H9 (cell line): ENCODE measurements at regions not wholly inside any gene's neighbourhood (a gene's known extent, or its start where the extent isn't known, plus 50 kb on each side); places are given as distances from the start of the nearest gene placed in this dataset.
A peak's percentile ranks its signal among the peaks of the same experiment; 100 is the strongest.

Experiments
- DNase-seq: peaks from one replicate; pipeline ENCODE4 v3.0.0-alpha.2; 2017
- H2AFZ ChIP-seq: one replicate; pipeline ENCODE4 v1.6.1; 2013; ENCODE audit warnings: mild to moderate bottlenecking, low read length, control low read depth, moderate library complexity
- H2AK5ac ChIP-seq: 2 replicates; pipeline ENCODE4 v1.6.1; 2013; ENCODE audit warnings: low read length, control low read depth, mixed read lengths; ENCODE audit not compliant: insufficient read length
- H2BK120ac ChIP-seq: one replicate; pipeline ENCODE4 v1.6.1; 2013; ENCODE audit warnings: low read depth, mild to moderate bottlenecking, low read length, control low read depth, inconsistent platforms; ENCODE audit not compliant: poor library complexity, severe bottlenecking
- H2BK12ac ChIP-seq: 2 replicates; pipeline ENCODE4 v1.6.1; 2013; ENCODE audit warnings: low read length, control low read depth, mixed read lengths, low read depth; ENCODE audit not compliant: insufficient read length
- H2BK15ac ChIP-seq: 2 replicates; pipeline ENCODE4 v1.6.1; 2013; ENCODE audit warnings: low read depth, low read length, control low read depth
- H2BK20ac ChIP-seq: one replicate; pipeline ENCODE4 v1.6.1; 2013; ENCODE audit warnings: low read depth, mild to moderate bottlenecking, low read length, control low read depth, inconsistent platforms; ENCODE audit not compliant: poor library complexity, severe bottlenecking
- H2BK5ac ChIP-seq: 2 replicates; pipeline ENCODE4 v1.6.1; 2013; ENCODE audit warnings: low read length, control low read depth, mixed read lengths; ENCODE audit not compliant: insufficient read length
- H3K14ac ChIP-seq: 2 replicates; pipeline ENCODE4 v1.6.1; 2013; ENCODE audit warnings: low read length, control low read depth; ENCODE audit not compliant: insufficient read depth
- H3K18ac ChIP-seq: 2 replicates; pipeline ENCODE4 v1.6.1; 2013; ENCODE audit warnings: low read depth, mild to moderate bottlenecking, mixed read lengths, low read length, control low read depth; ENCODE audit not compliant: insufficient read length
- H3K23ac ChIP-seq: 2 replicates; pipeline ENCODE4 v1.6.1; 2013; ENCODE audit warnings: low read length, control low read depth, mixed read lengths, low read depth; ENCODE audit not compliant: insufficient read length
- H3K23me2 ChIP-seq: 2 replicates; pipeline ENCODE4 v1.6.1; 2013; ENCODE audit warnings: low read depth, mild to moderate bottlenecking, mixed read lengths, low read length, control low read depth; ENCODE audit not compliant: insufficient read length, poor library complexity, severe bottlenecking
- H3K27ac ChIP-seq: 2 replicates; pipeline ENCODE4 v1.5.1; 2013; ENCODE audit warnings: low read length, control low read depth, mixed read lengths, low read depth; ENCODE audit not compliant: insufficient read length
- H3K27me3 ChIP-seq: 2 replicates; pipeline ENCODE4 v1.6.1; 2013; ENCODE audit warnings: low read length, control low read depth, inconsistent platforms; ENCODE audit not compliant: insufficient read depth
- H3K4ac ChIP-seq: 2 replicates; pipeline ENCODE4 v1.6.1; 2013; ENCODE audit warnings: low read depth, mild to moderate bottlenecking, control low read depth, inconsistent platforms, low read length, moderate library complexity
- H3K4me1 ChIP-seq: 2 replicates; pipeline ENCODE4 v1.6.1; 2013; ENCODE audit warnings: low read length, control low read depth, inconsistent platforms; ENCODE audit not compliant: insufficient read depth
- H3K4me2 ChIP-seq: 2 replicates; pipeline ENCODE4 v1.6.1; 2013; ENCODE audit warnings: low read length, control low read depth, mixed read lengths; ENCODE audit not compliant: insufficient read length, insufficient read depth
- H3K56ac ChIP-seq: 2 replicates; pipeline ENCODE4 v1.6.1; 2013; ENCODE audit warnings: low read depth, mild to moderate bottlenecking, mixed read lengths, low read length, control low read depth; ENCODE audit not compliant: insufficient read length
- H3K79me1 ChIP-seq: 2 replicates; pipeline ENCODE4 v1.6.1; 2013; ENCODE audit warnings: low read depth, mild to moderate bottlenecking, moderate library complexity, low read length, control low read depth, inconsistent platforms; ENCODE audit not compliant: insufficient read depth, poor library complexity, severe bottlenecking
- H3K79me2 ChIP-seq: 2 replicates; pipeline ENCODE4 v1.6.1; 2013; ENCODE audit warnings: low read length, control low read depth, inconsistent platforms; ENCODE audit not compliant: insufficient read depth
- H3K9ac ChIP-seq: 2 replicates; pipeline ENCODE4 v1.6.1; 2013; ENCODE audit warnings: low read length, control low read depth, mixed read lengths; ENCODE audit not compliant: insufficient read length; ENCODE audit errors: extremely low read depth
- H3K9me3 ChIP-seq: one replicate; pipeline ENCODE4 v1.6.1; 2013; ENCODE audit warnings: low read depth, low read length, inconsistent platforms; ENCODE audit not compliant: control insufficient read depth
- H3T11ph ChIP-seq: one replicate; pipeline ENCODE4 v1.6.1; 2013; ENCODE audit warnings: mild to moderate bottlenecking, low read length, control low read depth, inconsistent platforms
- H4K20me1 ChIP-seq: one replicate; pipeline ENCODE4 v1.6.1; 2013; ENCODE audit not compliant: control insufficient read depth, insufficient read length, insufficient read depth
- H4K5ac ChIP-seq: 2 replicates; pipeline ENCODE4 v1.6.1; 2013; ENCODE audit warnings: low read depth, mild to moderate bottlenecking, mixed read lengths, low read length, control low read depth; ENCODE audit not compliant: insufficient read length
- H4K8ac ChIP-seq: replicated peaks from 2 replicates; pipeline ENCODE4 v1.6.1; 2013; ENCODE audit warnings: low read length, control low read depth, mixed read lengths, low read depth; ENCODE audit not compliant: insufficient read length
- H4K91ac ChIP-seq: 2 replicates; pipeline ENCODE4 v1.6.1; 2013; ENCODE audit warnings: low read depth, mild to moderate bottlenecking, moderate library complexity, mixed read lengths, low read length, control low read depth; ENCODE audit not compliant: insufficient read length
- H3K27ac Mint-ChIP-seq, 3 experiments: 2 replicates in 2 of 3; 3 replicates in 1 of 3; pipeline ENCODE4 v1.8.0; 2020 to 2021; ENCODE audit warnings: mixed read lengths in 3 of 3, mild to moderate bottlenecking in 1 of 3, moderate library complexity in 1 of 3
- H3K27me3 Mint-ChIP-seq: 2 replicates; pipeline ENCODE4 v1.8.0; 2021; ENCODE audit warnings: low read depth, mild to moderate bottlenecking, moderate library complexity, mixed read lengths
- H3K36me3 Mint-ChIP-seq, 3 experiments: 2 replicates in 2 of 3; 3 replicates in 1 of 3; pipeline ENCODE4 v1.8.0; 2020 to 2021; ENCODE audit warnings: low read depth in 3 of 3, mixed read lengths in 3 of 3; ENCODE audit not compliant: insufficient read depth in 1 of 3
- H3K4me1 Mint-ChIP-seq, 2 experiments: 2 replicates each; pipeline ENCODE4 v1.8.0; 2020; ENCODE audit warnings: mixed read lengths in 2 of 2
- H3K4me3 Mint-ChIP-seq, 2 experiments: 2 replicates in 1 of 2; 3 replicates in 1 of 2; pipeline ENCODE4 v1.8.0; 2020 to 2021; ENCODE audit warnings: mild to moderate bottlenecking in 2 of 2, mixed read lengths in 2 of 2, moderate library complexity in 1 of 2
- H3K9me3 Mint-ChIP-seq, 2 experiments: 2 replicates in 1 of 2; 3 replicates in 1 of 2; pipeline ENCODE4 v1.8.0; 2020; ENCODE audit warnings: mild to moderate bottlenecking in 2 of 2, mixed read lengths in 2 of 2, moderate library complexity in 1 of 2
- WGBS: extraction: QIAGEN DNeasy Blood & Tissue Kit; methylation state at CpG from one replicate; pipeline ENCODE4 v1.1.7; 2013; ENCODE audit warnings: missing lambda C conversion rate, low lambda C conversion rate, mixed read lengths; ENCODE audit not compliant: insufficient read length; ENCODE audit errors: extremely low coverage; 5-methylcytosine and 5-hydroxymethylcytosine counted together
- TF ChIP-seq, protein P1 (sequence below): fragments of 200-600 bp; sonication (generic); conservative IDR thresholded peaks from 3 replicates; pipeline ENCODE4 v1.8.0; 2021; ENCODE audit warnings: antibody characterized with exemption, mild to moderate bottlenecking

DNA sequence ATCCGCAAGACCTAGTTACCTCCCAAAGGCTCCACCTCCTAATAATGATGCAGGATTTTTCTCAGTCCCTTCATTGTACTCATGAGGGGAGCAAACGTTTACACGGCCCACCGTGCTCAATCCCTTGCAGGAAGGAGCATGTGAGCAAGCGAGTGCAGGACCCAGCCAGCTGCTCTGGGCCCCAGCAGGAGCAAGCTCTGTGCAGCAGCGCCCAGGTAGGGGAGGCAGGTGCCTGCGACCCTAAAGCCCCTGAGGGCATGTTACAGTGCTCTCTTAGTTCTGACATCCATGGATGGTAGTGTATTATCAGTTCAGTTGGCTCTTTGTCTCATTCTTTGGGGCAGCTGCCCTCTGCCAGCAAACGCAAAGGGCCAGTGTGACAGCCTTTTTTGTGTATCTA lies 143.4 kb downstream of the TBXT start:
- no peak overlapping the region for H2AFZ ChIP-seq
- Mint-ChIP-seq H3K27ac (peak overlapping the region in 1 of 3 experiments; percentile 15; a peak in 2 of 7 replicates), H3K36me3 (no peaks in the 10 kb centered on the region; a peak in 1 of 7 replicates), H3K4me3 (no peak overlapping the region), H3K9me3 (peaks cover 5% of the 10 kb centered on the region in 2 experiments; a peak in 2 of 5 replicates), H3K4me1 (peaks cover under 1% of the 10 kb centered on the region in 2 experiments; a peak in 3 of 4 replicates), H3K27me3 (peaks cover 2% of the 10 kb centered on the region)
- WGBS = no CpG with 5 or more reads among the region's 8 CpGs
- no peak overlapping the region for H2BK20ac ChIP-seq
- H3T11ph ChIP-seq = no peak overlapping the region
- H2BK120ac ChIP-seq = no peak overlapping the region
- H3K23me2 ChIP-seq = no peaks in the 10 kb centered on the region
- H3K27ac ChIP-seq = no peak overlapping the region
- no peak overlapping the region for H2BK12ac ChIP-seq
- no peaks in the 10 kb centered on the region for H3K27me3 ChIP-seq
- H3K23ac ChIP-seq = no peak overlapping the region
- H3K56ac ChIP-seq = no peak overlapping the region
- no peak overlapping the region for H4K8ac ChIP-seq
- no peak overlapping the region for H2AK5ac ChIP-seq
- no peak overlapping the region for H3K9ac ChIP-seq
- no peaks in the 10 kb centered on the region for H4K20me1 ChIP-seq
- TF ChIP-seq, protein P1, sequence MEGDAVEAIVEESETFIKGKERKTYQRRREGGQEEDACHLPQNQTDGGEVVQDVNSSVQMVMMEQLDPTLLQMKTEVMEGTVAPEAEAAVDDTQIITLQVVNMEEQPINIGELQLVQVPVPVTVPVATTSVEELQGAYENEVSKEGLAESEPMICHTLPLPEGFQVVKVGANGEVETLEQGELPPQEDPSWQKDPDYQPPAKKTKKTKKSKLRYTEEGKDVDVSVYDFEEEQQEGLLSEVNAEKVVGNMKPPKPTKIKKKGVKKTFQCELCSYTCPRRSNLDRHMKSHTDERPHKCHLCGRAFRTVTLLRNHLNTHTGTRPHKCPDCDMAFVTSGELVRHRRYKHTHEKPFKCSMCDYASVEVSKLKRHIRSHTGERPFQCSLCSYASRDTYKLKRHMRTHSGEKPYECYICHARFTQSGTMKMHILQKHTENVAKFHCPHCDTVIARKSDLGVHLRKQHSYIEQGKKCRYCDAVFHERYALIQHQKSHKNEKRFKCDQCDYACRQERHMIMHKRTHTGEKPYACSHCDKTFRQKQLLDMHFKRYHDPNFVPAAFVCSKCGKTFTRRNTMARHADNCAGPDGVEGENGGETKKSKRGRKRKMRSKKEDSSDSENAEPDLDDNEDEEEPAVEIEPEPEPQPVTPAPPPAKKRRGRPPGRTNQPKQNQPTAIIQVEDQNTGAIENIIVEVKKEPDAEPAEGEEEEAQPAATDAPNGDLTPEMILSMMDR = no peak
- no peaks in the 10 kb centered on the region for H3K9me3 ChIP-seq
- H3K18ac ChIP-seq = no peak overlapping the region
- no peak overlapping the region for H3K4ac ChIP-seq
- H4K5ac ChIP-seq = no peak overlapping the region
- H3K4me2 ChIP-seq = no peak overlapping the region
- no peaks in the 10 kb centered on the region for H3K79me1 ChIP-seq
- H4K91ac ChIP-seq = no peak overlapping the region
- no peak for DNase-seq
- no peaks in the 10 kb centered on the region for H3K79me2 ChIP-seq
- H3K14ac ChIP-seq = no peak overlapping the region
- no peak overlapping the region for H2BK5ac ChIP-seq
- H3K4me1 ChIP-seq = no peaks in the 10 kb centered on the region; the same call in 1 of the 2 replicates
- no peak overlapping the region for H2BK15ac ChIP-seq
